NCI-H2107 (cell line): ENCODE measurements at regions not wholly inside any gene's neighbourhood (a gene's known extent, or its start where the extent isn't known, plus 50 kb on each side); places are given as distances from the start of the nearest gene placed in this dataset.

Source experiments
- DNase-seq: peaks from one replicate; lab custom pipeline; 2025; lab: John Stamatoyannopoulos, UW

DNA sequence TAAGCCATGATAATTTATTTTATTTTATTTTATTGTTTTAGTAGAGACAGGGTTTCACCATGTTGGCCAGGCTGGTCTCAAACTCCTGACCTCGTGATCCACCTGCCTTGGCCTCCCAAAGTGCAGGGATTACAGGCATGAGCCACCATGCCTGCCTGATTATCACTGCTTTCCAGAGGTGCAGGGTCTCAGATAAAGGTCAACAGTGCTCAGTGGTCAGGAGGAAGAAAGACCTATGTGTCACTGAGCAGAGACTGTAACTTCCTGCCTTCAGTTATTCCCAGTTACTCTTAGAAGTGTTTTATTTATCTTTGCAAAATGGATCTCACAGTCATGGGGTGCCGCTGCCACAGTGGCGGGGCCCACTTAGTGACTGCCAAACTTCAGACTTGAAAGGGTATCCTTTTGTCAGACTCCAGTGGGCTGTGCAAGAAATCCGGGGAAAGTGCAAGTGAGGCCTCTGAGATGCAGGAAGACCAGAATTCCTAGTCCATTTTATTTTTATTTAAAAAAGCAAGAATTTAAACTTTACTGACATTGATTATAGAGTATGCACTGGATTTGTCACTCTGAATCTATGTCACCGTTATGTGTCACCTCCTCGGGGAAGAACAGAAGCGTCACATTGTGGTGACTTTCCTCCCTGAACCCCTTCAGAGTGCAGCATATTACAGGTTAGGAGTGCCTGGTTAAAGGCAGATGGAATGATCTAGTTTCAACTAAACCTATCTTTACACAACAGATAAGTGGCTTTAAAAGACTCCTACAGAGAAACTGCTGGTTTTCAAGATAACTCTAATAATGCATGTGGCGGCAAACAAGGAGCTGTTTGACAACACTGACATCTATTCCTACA lies 59.1 kb upstream of the BICD1 start:
- DNase-seq = no peak

DNA sequence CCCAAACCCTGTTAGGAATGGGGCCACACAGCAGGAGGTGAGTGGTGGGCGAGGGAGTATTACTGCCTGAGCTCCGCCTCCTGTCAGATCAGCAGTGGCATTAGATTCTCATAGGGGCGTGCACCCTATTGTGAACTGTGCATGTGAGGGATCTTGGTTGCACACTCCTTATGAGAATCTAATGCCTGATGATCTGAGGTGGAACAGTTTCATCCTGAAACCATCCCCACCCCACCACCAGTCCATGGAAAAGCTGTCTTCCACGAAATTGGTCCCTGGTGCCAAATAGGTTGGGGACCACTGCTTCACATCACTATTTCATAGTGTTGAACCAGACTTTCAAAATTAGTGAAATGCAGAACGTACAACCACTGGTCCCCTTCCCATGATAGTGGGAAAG lies 57.9 kb upstream of the BICD1 start:
- no peak for DNase-seq

DNA sequence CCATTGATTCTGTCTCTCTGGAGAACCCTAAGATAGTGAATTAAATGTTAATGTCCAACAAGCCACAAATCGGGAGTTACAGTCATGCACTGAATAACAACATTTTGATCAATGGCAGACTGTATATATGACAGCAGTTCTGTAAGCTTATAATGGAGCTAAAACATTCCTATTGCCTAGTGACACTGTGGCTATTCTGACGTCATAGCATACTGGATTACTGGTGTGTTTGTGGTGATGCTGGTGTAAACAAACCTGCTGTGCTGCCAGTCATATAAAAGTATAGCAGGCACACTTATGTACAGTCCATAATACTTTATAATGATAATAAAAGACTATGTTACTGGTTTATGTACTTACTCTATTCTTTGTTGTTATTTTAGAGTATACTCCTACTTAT lies 56.7 kb upstream of the BICD1 start:
- DNase-seq = no peak

DNA sequence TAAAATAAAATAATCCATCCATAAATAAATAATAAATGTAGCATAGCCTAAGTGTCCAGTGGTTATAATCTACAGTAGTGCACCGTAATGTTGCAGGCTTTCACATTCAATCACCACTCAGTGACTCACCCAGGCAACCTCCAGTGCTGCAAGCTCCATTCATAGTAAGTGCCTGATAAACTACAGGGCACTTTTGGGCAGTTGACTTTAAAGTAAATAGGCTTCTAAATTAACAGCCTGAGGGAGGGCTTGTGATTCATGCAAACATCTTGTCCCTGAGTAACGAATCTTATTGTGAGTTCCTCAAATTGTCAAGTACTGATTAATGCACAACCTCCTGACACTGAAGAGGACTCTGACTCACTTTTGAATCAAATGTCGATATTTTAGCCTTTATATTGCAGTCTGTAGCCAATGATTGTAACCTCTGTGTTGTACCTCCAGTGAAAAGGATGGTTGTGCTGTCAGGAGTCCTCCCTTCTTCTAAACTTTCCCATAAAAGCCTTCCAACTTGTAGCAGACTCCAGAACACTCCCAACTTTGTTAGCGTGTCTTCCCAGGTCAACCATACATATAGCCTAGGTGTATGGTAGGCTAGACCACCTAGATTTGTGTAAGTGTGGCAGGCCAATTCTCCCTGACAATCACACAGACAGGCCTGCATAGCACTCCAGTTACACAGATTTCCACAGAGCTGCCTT lies 55.0 kb upstream of the BICD1 start:
- DNase-seq = no peak

DNA sequence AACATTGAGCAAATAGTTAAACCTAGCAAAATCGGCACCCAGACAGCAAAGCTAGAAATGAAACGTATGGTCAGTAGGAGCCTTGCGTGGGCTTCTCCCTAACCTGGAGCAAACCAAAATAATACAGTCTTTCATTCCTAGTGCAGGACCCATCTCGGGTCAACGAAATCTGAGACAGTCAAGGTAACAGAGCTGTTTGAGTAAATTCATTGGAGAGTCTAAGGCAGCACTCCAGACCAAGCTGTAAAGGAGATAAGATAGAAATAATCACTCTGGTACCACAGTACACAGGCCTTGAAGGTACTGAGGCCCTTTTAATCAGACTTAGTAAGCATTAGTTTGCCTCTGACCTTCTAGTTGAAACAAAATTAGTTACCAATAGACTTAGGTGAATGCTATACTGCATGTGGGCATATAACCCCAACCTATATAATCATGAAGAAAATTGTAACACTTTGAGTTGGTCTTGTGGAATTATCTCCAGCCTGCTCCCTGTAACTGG lies 54.4 kb upstream of the BICD1 start:
- DNase-seq = no peak

DNA sequence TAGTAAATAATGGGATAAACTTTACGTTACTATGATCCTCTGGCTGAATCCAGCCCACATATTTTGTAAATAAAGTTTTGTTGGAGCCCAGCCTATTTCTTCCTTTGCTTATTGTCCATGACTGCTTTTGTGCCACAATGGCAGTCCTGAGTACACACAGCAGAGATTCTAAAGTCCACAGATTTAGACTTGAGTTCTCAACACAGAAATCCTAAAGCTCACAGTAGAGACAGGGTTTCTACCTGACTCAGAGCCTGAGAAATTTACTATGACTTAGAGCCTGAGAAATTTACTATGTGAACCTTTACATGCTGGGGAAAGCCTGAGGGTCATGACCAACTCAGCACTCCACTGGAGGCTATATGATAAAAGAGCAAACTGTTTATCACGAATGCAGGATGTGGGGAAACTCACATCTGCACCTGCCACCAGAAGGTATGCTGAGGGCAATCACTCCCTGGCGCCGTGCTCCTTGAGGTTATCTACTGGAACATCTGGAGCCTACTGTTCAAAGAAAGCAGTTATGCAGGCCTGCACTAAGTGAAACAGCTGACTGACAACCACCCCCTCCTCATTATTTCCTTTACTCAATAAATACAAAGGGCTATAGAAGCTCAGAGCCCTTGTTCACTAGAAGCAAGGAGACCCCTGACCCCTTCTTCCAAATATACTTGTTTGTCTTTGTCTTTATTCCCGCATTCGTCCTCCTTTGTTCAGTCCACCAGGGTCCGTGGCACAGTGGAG lies 52.6 kb upstream of the BICD1 start:
- DNase-seq = no peak
